ENCODE measurements at regions not wholly inside any gene's neighbourhood (a gene's known extent, or its start where the extent isn't known, plus 50 kb on each side); places are given as distances from the start of the nearest gene placed in this dataset.

- TF ChIP-seq CTCF (IDR thresholded peaks at IDR 0.05) (no peak), POLR2A (IDR thresholded peaks at IDR 0.05) (no peak)
These were observed 269.3 kb downstream of the TNS1 start for GRCh38 chr2:217733461-217733860.
